A549 (cell line): ENCODE measurements at regions not wholly inside any gene's neighbourhood (a gene's known extent, or its start where the extent isn't known, plus 50 kb on each side); places are given as distances from the start of the nearest gene placed in this dataset.

Experiments used
- ATAC-seq, 2 experiments: fragments of 200-7000 bp in 1 of 2; fragments of >200 bp in 1 of 2; cut with Nextera tagmentation in 1 of 2; cut with Tn5 transposase in 1 of 2; 3 replicates each; pipeline versions ENCODE4 v1.8.0 to v1.9.1; 2018 to 2020; ENCODE audit warnings: mild to moderate bottlenecking in 1 of 2, moderate library complexity in 1 of 2
- CTCF ChIA-PET: fragments of 300-600 bp; sonication (Branson Sonifier 250); formaldehyde crosslinking; extraction: SDS; loops from one replicate; lab custom pipeline; 2021; ENCODE audit warnings: antibody characterized with exemption, inconsistent platforms; lab: Yijun Ruan, JAX
- POLR2A ChIA-PET: fragments of 350-600 bp; formaldehyde crosslinking; extraction: SDS; loops from one replicate; lab custom pipeline; 2021; ENCODE audit warnings: antibody characterized with exemption, inconsistent platforms; lab: Yijun Ruan, JAX
- DNase-seq, 2 experiments: peaks; one replicate each; pipeline versions ENCODE4 v3.0.0 to v3.0.0-alpha.2; 2011 to 2016; ENCODE audit warnings: low read depth in 1 of 2, low spot score in 1 of 2
- FAIRE-seq: peaks from 2 replicates; lab custom pipeline; 2011; peaks lifted over from hg19 to GRCh38; lab: Jason Lieb, UNC
- H3K27ac ChIP-seq, 2 experiments: fragments of >200 bp; sonication (Bioruptor Twin); formaldehyde crosslinking; 3 replicates each; pipeline ENCODE4 v1.5.1; 2016 to 2017
- H3K4me1 ChIP-seq: fragments of >200 bp; sonication (Bioruptor Twin); formaldehyde crosslinking; 3 replicates; pipeline ENCODE4 v1.6.1; 2016
- H3K4me2 ChIP-seq: fragments of >200 bp; sonication (Bioruptor Twin); formaldehyde crosslinking; 3 replicates; pipeline ENCODE4 v1.6.1; 2016
- H3K4me3 ChIP-seq: fragments of >200 bp; sonication (Bioruptor Twin); formaldehyde crosslinking; 3 replicates; pipeline ENCODE4 v1.5.1; 2016
- H3K9me3 ChIP-seq: fragments of >200 bp; sonication (Bioruptor Twin); formaldehyde crosslinking; 3 replicates; pipeline ENCODE4 v1.6.1; 2016
- CTCF ChIP-seq: fragments of >200 bp; sonication (Bioruptor Twin); formaldehyde crosslinking; IDR thresholded peaks from 3 replicates; pipeline ENCODE4 v1.5.1; 2016
- E2F6 ChIP-seq: IDR thresholded peaks from 2 replicates; pipeline ENCODE4 v1.6.1; 2012; ENCODE audit warnings: low read depth, borderline replicate concordance
- EHF ChIP-seq: fragments of 250-450 bp; sonication (Bioruptor Pico); IDR thresholded peaks from 2 replicates; pipeline ENCODE4 v1.5.0; 2020; ENCODE audit warnings: mild to moderate bottlenecking
- ELK1 ChIP-seq: fragments of 150-350 bp; IDR thresholded peaks from 2 replicates; pipeline ENCODE4 v1.6.1; 2014; ENCODE audit warnings: low read depth, mild to moderate bottlenecking, low read length
- HDAC2 ChIP-seq: fragments of 200-600 bp; sonication (generic); IDR thresholded peaks from 2 replicates; pipeline ENCODE4 v1.6.1; 2016
- HES2 ChIP-seq: fragments of >200 bp; sonication (Bioruptor Twin); formaldehyde crosslinking; IDR thresholded peaks from 2 replicates; pipeline ENCODE4 v1.6.1; 2016
- HEYL ChIP-seq: fragments of 250-450 bp; sonication (Bioruptor Pico); IDR thresholded peaks from 2 replicates; pipeline ENCODE4 v1.8.0; 2021; ENCODE audit warnings: mild to moderate bottlenecking, moderate library complexity
- KDM1A ChIP-seq: fragments of 200-600 bp; sonication (generic); IDR thresholded peaks from 2 replicates; pipeline ENCODE4 v1.6.1; 2016; ENCODE audit warnings: low read depth, mild to moderate bottlenecking
- NFE2L2 ChIP-seq: fragments of 150-350 bp; conservative IDR thresholded peaks from 2 replicates; pipeline ENCODE4 v1.6.1; 2014; ENCODE audit warnings: low read length
- PHF8 ChIP-seq: fragments of 200-600 bp; sonication (generic); IDR thresholded peaks from 2 replicates; pipeline ENCODE4 v1.6.1; 2016; ENCODE audit warnings: low read depth, mild to moderate bottlenecking, antibody characterized with exemption, moderate library complexity, borderline replicate concordance
- RAD21 ChIP-seq, 2 experiments: fragments of >200 bp in 1 of 2; sonication (Bioruptor Twin) in 1 of 2; formaldehyde crosslinking in 1 of 2; IDR thresholded peaks in 1 of 2; conservative IDR thresholded peaks in 1 of 2; 2 replicates in 1 of 2; 3 replicates in 1 of 2; pipeline ENCODE4 v1.6.1; 2012 to 2018; ENCODE audit warnings: inconsistent platforms in 1 of 2
- RCOR1 ChIP-seq: fragments of 150-350 bp; IDR thresholded peaks from 2 replicates; pipeline ENCODE4 v1.6.1; 2014; ENCODE audit warnings: antibody characterized with exemption, low read length, low read depth
- RFX5 ChIP-seq: fragments of 450-650 bp; IDR thresholded peaks from 2 replicates; pipeline ENCODE4 v1.7.1; 2014; ENCODE audit warnings: antibody characterized with exemption, mild to moderate bottlenecking, moderate library complexity
- RNF2 ChIP-seq: fragments of 200-600 bp; sonication (generic); IDR thresholded peaks from 2 replicates; pipeline ENCODE4 v1.6.1; 2016; ENCODE audit warnings: low read depth, mild to moderate bottlenecking, antibody characterized with exemption, moderate library complexity, borderline replicate concordance
- SMC3 ChIP-seq: fragments of >200 bp; sonication (Bioruptor Twin); formaldehyde crosslinking; IDR thresholded peaks from 3 replicates; pipeline ENCODE4 v1.6.1; 2018; ENCODE audit warnings: inconsistent platforms
- SREBF2 ChIP-seq: fragments of 450-650 bp; IDR thresholded peaks from 2 replicates; pipeline ENCODE4 v1.6.1; 2014; ENCODE audit warnings: mild to moderate bottlenecking, moderate library complexity
- TP53 ChIP-seq: fragments of 250-450 bp; sonication (Bioruptor Pico); IDR thresholded peaks from 2 replicates; pipeline ENCODE4 v1.5.0; 2021; ENCODE audit warnings: mild to moderate bottlenecking, moderate library complexity
- ZFP36 ChIP-seq: fragments of 450-650 bp; IDR thresholded peaks from 2 replicates; pipeline ENCODE4 v1.6.1; 2014; ENCODE audit warnings: borderline replicate concordance; ENCODE audit not compliant: partially characterized antibody
- ZNF302 ChIP-seq: fragments of 250-450 bp; sonication (Bioruptor Pico); IDR thresholded peaks from 2 replicates; pipeline ENCODE4 v1.9.0; 2021; ENCODE audit warnings: inconsistent platforms, mild to moderate bottlenecking, moderate library complexity
- WGBS: methylation state at CpG from one replicate; pipeline ENCODE4 v1.1.6; 2017; ENCODE audit errors: missing lambda C conversion rate; 5-methylcytosine and 5-hydroxymethylcytosine counted together

GRCh38 chr2:122514451-122514996 is 759.1 kb downstream of the TSN start:
- Histone ChIP-seq H3K9me3 (no peaks in the 10 kb centered on the region), H3K27ac (no peak overlapping the region), H3K4me3 (no peak overlapping the region), H3K4me2 (no peak overlapping the region), H3K4me1 (no peaks in the 10 kb centered on the region)
- no peak for ATAC-seq
- TF ChIP-seq HES2 (no peak), RNF2 (no peak), ELK1 (no peak), PHF8 (no peak), HEYL (CRISPR knock-in tag) (no peak), RFX5 (no peak), KDM1A (no peak), ZFP36 (no peak), E2F6 (no peak), ZNF302 (CRISPR knock-in tag) (no peak)
- ChIA-PET CTCF (no interaction called here), POLR2A (no interaction called here)
- 3% methylated on average over 7 of the region's 7 CpGs for WGBS
- FAIRE-seq, result no peak
- no peak for DNase-seq

- ATAC-seq (no peak), DNase-seq (no peak), FAIRE-seq (no peak)
- Histone ChIP-seq H3K4me3 (no peak overlapping the region), H3K9me3 (no peaks in the 10 kb centered on the region), H3K4me2 (no peak overlapping the region), H3K4me1 (no peaks in the 10 kb centered on the region), H3K27ac (no peak overlapping the region)
- CTCF ChIA-PET, result no interaction called here
- no peak for TF ChIP-seq PHF8
- TF ChIP-seq SMC3, result no peak
- no peak for TF ChIP-seq HDAC2
- TF ChIP-seq NFE2L2, result no peak
- no peak for TF ChIP-seq SREBF2
- no peak for TF ChIP-seq RCOR1
- no peak for TF ChIP-seq RAD21 (conservative IDR thresholded peaks at IDR 0.05 in 1 of 2, IDR thresholded peaks at IDR 0.05 in 1 of 2)
- POLR2A ChIA-PET, result no interaction called here
- 10% methylated on average over 5 of the region's 5 CpGs for WGBS
These were observed 760.4 kb downstream of the TSN start for GRCh38 chr2:122515731-122516290.

- no peak overlapping the region for H3K27ac ChIP-seq
- H3K9me3 ChIP-seq, result no peaks in the 10 kb centered on the region
- DNase-seq, result no peak
- TF ChIP-seq TP53 (CRISPR knock-in tag) (no peak), EHF (CRISPR knock-in tag) (no peak), RNF2 (no peak)
- POLR2A ChIA-PET, result no interaction called here
- H3K4me2 ChIP-seq, result no peak overlapping the region
- CTCF ChIA-PET, result no interaction called here
- H3K4me3 ChIP-seq, result no peak overlapping the region
- FAIRE-seq, result no peak
- 2% methylated on average over 2 of the region's 2 CpGs for WGBS
- no peaks in the 10 kb centered on the region for H3K4me1 ChIP-seq
- ATAC-seq, result no peak
These were observed 761.3 kb downstream of the TSN start for GRCh38 chr2:122516775-122517174.

GRCh38 chr2:122519366-122519765 is 763.9 kb downstream of the TSN start:
- Histone ChIP-seq H3K27ac (no peak overlapping the region), H3K4me3 (no peak overlapping the region), H3K4me1 (no peaks in the 10 kb centered on the region), H3K9me3 (no peaks in the 10 kb centered on the region), H3K4me2 (no peak overlapping the region)
- WGBS, result 23% methylated on average over 4 of the region's 4 CpGs
- ATAC-seq, result peak in 1 of 2 experiments; percentile 46; a peak in 1 of 6 replicates
- ChIA-PET CTCF (interaction anchor here (1.6 kb wide), 1 partner anchor 17 kb away, joined by 3 read pairs; no protein-coding TSS in a partner anchor), POLR2A (no interaction called here)
- DNase-seq, result peak in 1 of 2 experiments; percentile 33
- no peak for FAIRE-seq
- TF ChIP-seq CTCF, result peak; percentile 15; the same call in 1 of the 3 replicates
- TF ChIP-seq HES2, result no peak
